ENCODE measurements at regions not wholly inside any gene's neighbourhood (a gene's known extent, or its start where the extent isn't known, plus 50 kb on each side); places are given as distances from the start of the nearest gene placed in this dataset.

- Histone ChIP-seq H3K4me3 (ENCODE audit: low read depth, low read length) (no peak overlapping the region), H3K4me1 (peaks cover 4% of the 10 kb centered on the region; the same call in 1 of the 2 replicates), H3K36me3 (no peaks in the 10 kb centered on the region), H3K9me3 (no peaks in the 10 kb centered on the region), H3K27me3 (no peaks in the 10 kb centered on the region)
- no peak for DNase-seq
- TF ChIP-seq CTCF (IDR thresholded peaks at IDR 0.05; ENCODE audit: low read depth, low read length), result no peak
Measured at GRCh38 chr11:92804388-92804966, 165.0 kb upstream of the MTNR1B start.

GRCh38 chr11:92808022-92808421 lies 161.4 kb upstream of the MTNR1B start:
- DNase-seq, result no peak
- Histone ChIP-seq H3K9me3 (no peaks in the 10 kb centered on the region), H3K36me3 (no peaks in the 10 kb centered on the region), H3K4me3 (ENCODE audit: low read depth, low read length) (no peak overlapping the region), H3K4me1 (peaks cover 4% of the 10 kb centered on the region; the same call in 1 of the 2 replicates), H3K27me3 (no peaks in the 10 kb centered on the region)
- no peak for TF ChIP-seq CTCF (IDR thresholded peaks at IDR 0.05; ENCODE audit: low read depth, low read length)

GRCh38 chr11:92810423-92811064 lies 158.9 kb upstream of the MTNR1B start:
- no peak for TF ChIP-seq CTCF (IDR thresholded peaks at IDR 0.05; ENCODE audit: low read depth, low read length)
- H3K36me3 ChIP-seq, result no peaks in the 10 kb centered on the region
- H3K4me3 ChIP-seq (ENCODE audit: low read depth, low read length), result no peak overlapping the region
- no peaks in the 10 kb centered on the region for H3K4me1 ChIP-seq
- no peak for DNase-seq
- H3K9me3 ChIP-seq, result no peaks in the 10 kb centered on the region
- H3K27me3 ChIP-seq, result no peaks in the 10 kb centered on the region

- H3K4me3 ChIP-seq (ENCODE audit: low read depth, low read length), result no peak overlapping the region
- H3K4me1 ChIP-seq, result no peaks in the 10 kb centered on the region
- no peaks in the 10 kb centered on the region for H3K9me3 ChIP-seq
- no peak for DNase-seq
- no peaks in the 10 kb centered on the region for H3K27me3 ChIP-seq
- no peak for TF ChIP-seq CTCF (IDR thresholded peaks at IDR 0.05; ENCODE audit: low read depth, low read length)
- no peaks in the 10 kb centered on the region for H3K36me3 ChIP-seq
Measured at GRCh38 chr11:92811341-92811740, 158.1 kb upstream of the MTNR1B start.

- Histone ChIP-seq H3K27me3 (no peaks in the 10 kb centered on the region), H3K4me1 (no peaks in the 10 kb centered on the region), H3K4me3 (ENCODE audit: low read depth, low read length) (no peak overlapping the region), H3K9me3 (no peaks in the 10 kb centered on the region), H3K36me3 (no peaks in the 10 kb centered on the region)
- TF ChIP-seq CTCF (IDR thresholded peaks at IDR 0.05; ENCODE audit: low read depth, low read length), result no peak
- DNase-seq, result no peak
Measured at GRCh38 chr11:92812841-92813240, 156.6 kb upstream of the MTNR1B start.

- Histone ChIP-seq H3K4me1 (no peaks in the 10 kb centered on the region), H3K9me3 (no peaks in the 10 kb centered on the region), H3K4me3 (ENCODE audit: low read depth, low read length) (no peak overlapping the region), H3K27me3 (no peaks in the 10 kb centered on the region), H3K36me3 (no peaks in the 10 kb centered on the region)
- DNase-seq, result no peak
- no peak for TF ChIP-seq CTCF (IDR thresholded peaks at IDR 0.05; ENCODE audit: low read depth, low read length)
Measured at GRCh38 chr11:92819830-92820229, 149.6 kb upstream of the MTNR1B start.
